ENCODE measurements at regions not wholly inside any gene's neighbourhood (a gene's known extent, or its start where the extent isn't known, plus 50 kb on each side); places are given as distances from the start of the nearest gene placed in this dataset.

GRCh38 chr11:45726493-45727054, 61.2 kb upstream of the CHST1 start:
- no peaks in the 10 kb centered on the region for H3K36me3 ChIP-seq (ENCODE audit: control insufficient read depth in 2 of 2, extremely low read depth in 1 of 2, insufficient read depth in 1 of 2, low read length in 1 of 2)
- no peaks in the 10 kb centered on the region for H3K4me1 ChIP-seq (ENCODE audit: control insufficient read depth in 1 of 2, extremely low read depth in 1 of 2, insufficient read depth in 2 of 2, low read length in 2 of 2)
- H3K27ac Mint-ChIP-seq = no peak overlapping the region
- H3K27me3 ChIP-seq (replicated peaks in 1 of 2; ENCODE audit: control insufficient read depth in 2 of 2, extremely low read depth in 1 of 2, insufficient read depth in 2 of 2, low read length in 1 of 2) = peaks cover 0 to 25% of the 10 kb centered on the region in 2 experiments
- H3K9me3 Mint-ChIP-seq = no peaks in the 10 kb centered on the region
- no peaks in the 10 kb centered on the region for H3K36me3 Mint-ChIP-seq
- no peaks in the 10 kb centered on the region for H3K4me1 Mint-ChIP-seq
- peaks cover 15 to 21% of the 10 kb centered on the region in 2 donors for H3K27me3 Mint-ChIP-seq
- H3K27ac ChIP-seq (ENCODE audit: low read length) = no peak overlapping the region
- H3K4me3 Mint-ChIP-seq = no peak overlapping the region
- WGBS (ENCODE audit: insufficient coverage) = no CpG with 5 or more reads among the region's 2 CpGs
- ChIA-PET CTCF (no interaction called here), POLR2A (no interaction called here)
- no peak overlapping the region for H3K4me3 ChIP-seq (ENCODE audit: control insufficient read depth in 1 of 2, extremely low read depth in 1 of 2, low read length in 1 of 2)
- no peak for DNase-seq
- no peaks in the 10 kb centered on the region for H3K9me3 ChIP-seq
- no peak for ATAC-seq (replicated peaks in 1 of 4)

- ATAC-seq (replicated peaks in 1 of 4) (no peak), DNase-seq (no peak)
- H3K27ac ChIP-seq (ENCODE audit: low read length) = no peak overlapping the region
- no peak overlapping the region for H3K4me3 Mint-ChIP-seq
- no peaks in the 10 kb centered on the region for H3K9me3 Mint-ChIP-seq
- H3K4me1 Mint-ChIP-seq = no peaks in the 10 kb centered on the region
- H3K27me3 ChIP-seq (replicated peaks in 1 of 2; ENCODE audit: control insufficient read depth in 2 of 2, extremely low read depth in 1 of 2, insufficient read depth in 2 of 2, low read length in 1 of 2) = peaks cover 0 to 27% of the 10 kb centered on the region in 2 experiments
- H3K4me1 ChIP-seq (ENCODE audit: control insufficient read depth in 1 of 2, extremely low read depth in 1 of 2, insufficient read depth in 2 of 2, low read length in 2 of 2) = no peaks in the 10 kb centered on the region
- peaks cover 15 to 21% of the 10 kb centered on the region in 2 donors for H3K27me3 Mint-ChIP-seq
- no peaks in the 10 kb centered on the region for H3K9me3 ChIP-seq
- H3K36me3 ChIP-seq (ENCODE audit: control insufficient read depth in 2 of 2, extremely low read depth in 1 of 2, insufficient read depth in 1 of 2, low read length in 1 of 2) = no peaks in the 10 kb centered on the region
- H3K4me3 ChIP-seq (ENCODE audit: control insufficient read depth in 1 of 2, extremely low read depth in 1 of 2, low read length in 1 of 2) = no peak overlapping the region
- ChIA-PET POLR2A (no interaction called here), CTCF (no interaction called here)
- WGBS (ENCODE audit: insufficient coverage) = 79% methylated on average over 4 of the region's 6 CpGs
- no peaks in the 10 kb centered on the region for H3K36me3 Mint-ChIP-seq
- H3K27ac Mint-ChIP-seq = no peak overlapping the region
These were observed 60.5 kb upstream of the CHST1 start for GRCh38 chr11:45725776-45726492.

- no peaks in the 10 kb centered on the region for H3K36me3 Mint-ChIP-seq
- peaks cover 15 to 21% of the 10 kb centered on the region in 2 donors for H3K27me3 Mint-ChIP-seq
- Histone ChIP-seq H3K27me3 (replicated peaks in 1 of 2; ENCODE audit: control insufficient read depth in 2 of 2, extremely low read depth in 1 of 2, insufficient read depth in 2 of 2, low read length in 1 of 2) (peaks cover 0 to 27% of the 10 kb centered on the region in 2 experiments), H3K4me1 (ENCODE audit: control insufficient read depth in 1 of 2, extremely low read depth in 1 of 2, insufficient read depth in 2 of 2, low read length in 2 of 2) (no peaks in the 10 kb centered on the region), H3K27ac (ENCODE audit: low read length) (no peak overlapping the region), H3K9me3 (no peaks in the 10 kb centered on the region), H3K4me3 (ENCODE audit: control insufficient read depth in 1 of 2, extremely low read depth in 1 of 2, low read length in 1 of 2) (no peak overlapping the region), H3K36me3 (ENCODE audit: control insufficient read depth in 2 of 2, extremely low read depth in 1 of 2, insufficient read depth in 1 of 2, low read length in 1 of 2) (no peaks in the 10 kb centered on the region)
- no peaks in the 10 kb centered on the region for H3K4me1 Mint-ChIP-seq
- ChIA-PET CTCF (no interaction called here), POLR2A (no interaction called here)
- WGBS (ENCODE audit: insufficient coverage) = no CpG with 5 or more reads among the region's 3 CpGs
- H3K9me3 Mint-ChIP-seq = no peaks in the 10 kb centered on the region
- ATAC-seq (replicated peaks in 1 of 4) (no peak), DNase-seq (no peak)
- no peak overlapping the region for H3K27ac Mint-ChIP-seq
- H3K4me3 Mint-ChIP-seq = no peak overlapping the region
These were observed 59.7 kb upstream of the CHST1 start for GRCh38 chr11:45725121-45725520.

- Histone ChIP-seq H3K4me3 (ENCODE audit: control insufficient read depth in 1 of 2, extremely low read depth in 1 of 2, low read length in 1 of 2) (no peak overlapping the region), H3K4me1 (ENCODE audit: control insufficient read depth in 1 of 2, extremely low read depth in 1 of 2, insufficient read depth in 2 of 2, low read length in 2 of 2) (no peaks in the 10 kb centered on the region), H3K9me3 (no peaks in the 10 kb centered on the region), H3K36me3 (ENCODE audit: control insufficient read depth in 2 of 2, extremely low read depth in 1 of 2, insufficient read depth in 1 of 2, low read length in 1 of 2) (no peaks in the 10 kb centered on the region), H3K27me3 (replicated peaks in 1 of 2; ENCODE audit: control insufficient read depth in 2 of 2, extremely low read depth in 1 of 2, insufficient read depth in 2 of 2, low read length in 1 of 2) (peaks cover 0 to 27% of the 10 kb centered on the region in 2 experiments), H3K27ac (ENCODE audit: low read length) (no peak overlapping the region)
- H3K4me3 Mint-ChIP-seq = no peak overlapping the region
- H3K27ac Mint-ChIP-seq = no peak overlapping the region
- DNase-seq (no peak), ATAC-seq (replicated peaks in 1 of 4) (no peak)
- H3K36me3 Mint-ChIP-seq = no peaks in the 10 kb centered on the region
- H3K9me3 Mint-ChIP-seq = no peaks in the 10 kb centered on the region
- peaks cover 15 to 21% of the 10 kb centered on the region in 2 donors for H3K27me3 Mint-ChIP-seq
- no peaks in the 10 kb centered on the region for H3K4me1 Mint-ChIP-seq
- CTCF ChIA-PET = no interaction called here
- POLR2A ChIA-PET = no interaction called here
- 57% methylated on average over 2 of the region's 3 CpGs for WGBS (ENCODE audit: insufficient coverage)
These were observed 58.7 kb upstream of the CHST1 start for GRCh38 chr11:45724153-45724552.

GRCh38 chr11:45723397-45723796, 58.0 kb upstream of the CHST1 start:
- ATAC-seq (replicated peaks in 1 of 4) = no peak
- Mint-ChIP-seq H3K27ac (no peak overlapping the region), H3K9me3 (no peaks in the 10 kb centered on the region), H3K4me3 (no peak overlapping the region), H3K27me3 (peaks cover 15 to 21% of the 10 kb centered on the region in 2 donors), H3K36me3 (no peaks in the 10 kb centered on the region), H3K4me1 (no peaks in the 10 kb centered on the region)
- DNase-seq = no peak
- 60% methylated on average over 1 of the region's 7 CpGs for WGBS (ENCODE audit: insufficient coverage)
- Histone ChIP-seq H3K9me3 (no peaks in the 10 kb centered on the region), H3K27me3 (replicated peaks in 1 of 2; ENCODE audit: control insufficient read depth in 2 of 2, extremely low read depth in 1 of 2, insufficient read depth in 2 of 2, low read length in 1 of 2) (peaks cover 0 to 27% of the 10 kb centered on the region in 2 experiments), H3K4me1 (ENCODE audit: control insufficient read depth in 1 of 2, extremely low read depth in 1 of 2, insufficient read depth in 2 of 2, low read length in 2 of 2) (no peaks in the 10 kb centered on the region), H3K36me3 (ENCODE audit: control insufficient read depth in 2 of 2, extremely low read depth in 1 of 2, insufficient read depth in 1 of 2, low read length in 1 of 2) (no peaks in the 10 kb centered on the region), H3K4me3 (ENCODE audit: control insufficient read depth in 1 of 2, extremely low read depth in 1 of 2, low read length in 1 of 2) (no peak overlapping the region), H3K27ac (ENCODE audit: low read length) (no peak overlapping the region)
- ChIA-PET POLR2A (no interaction called here), CTCF (no interaction called here)

- Histone ChIP-seq H3K9me3 (no peaks in the 10 kb centered on the region), H3K4me3 (ENCODE audit: control insufficient read depth in 1 of 2, extremely low read depth in 1 of 2, low read length in 1 of 2) (no peak overlapping the region), H3K4me1 (ENCODE audit: control insufficient read depth in 1 of 2, extremely low read depth in 1 of 2, insufficient read depth in 2 of 2, low read length in 2 of 2) (no peaks in the 10 kb centered on the region), H3K27ac (ENCODE audit: low read length) (no peak overlapping the region), H3K36me3 (ENCODE audit: control insufficient read depth in 2 of 2, extremely low read depth in 1 of 2, insufficient read depth in 1 of 2, low read length in 1 of 2) (no peaks in the 10 kb centered on the region), H3K27me3 (replicated peaks in 1 of 2; ENCODE audit: control insufficient read depth in 2 of 2, extremely low read depth in 1 of 2, insufficient read depth in 2 of 2, low read length in 1 of 2) (peaks cover 0 to 25% of the 10 kb centered on the region in 2 experiments)
- no peak overlapping the region for H3K27ac Mint-ChIP-seq
- POLR2A ChIA-PET = no interaction called here
- ATAC-seq (replicated peaks in 1 of 4) (no peak), DNase-seq (no peak)
- H3K4me3 Mint-ChIP-seq = no peak overlapping the region
- 87% methylated on average over 8 of the region's 13 CpGs for WGBS (ENCODE audit: insufficient coverage)
- peaks cover 13 to 23% of the 10 kb centered on the region in 2 donors for H3K27me3 Mint-ChIP-seq
- H3K36me3 Mint-ChIP-seq = no peaks in the 10 kb centered on the region
- no peaks in the 10 kb centered on the region for H3K9me3 Mint-ChIP-seq
- CTCF ChIA-PET = no interaction called here
- H3K4me1 Mint-ChIP-seq = no peaks in the 10 kb centered on the region
These were observed 56.7 kb upstream of the CHST1 start for GRCh38 chr11:45722144-45722543.
